MCF 10A (cell line): ENCODE measurements at regions not wholly inside any gene's neighbourhood (a gene's known extent, or its start where the extent isn't known, plus 50 kb on each side); places are given as distances from the start of the nearest gene placed in this dataset.

ENCODE experiments used
- BruUV-seq: library from RNA; stranded (reverse); fragments of 400-500 nt; replicated peaks from 2 replicates; lab custom pipeline; 2021; lab: Mats Ljungman, UMichigan
- CTCF ChIA-PET: fragments of 300-600 bp; sonication (Branson Sonifier 250); formaldehyde crosslinking; extraction: SDS; loops from one replicate; lab custom pipeline; 2021; ENCODE audit warnings: antibody characterized with exemption, inconsistent platforms; lab: Yijun Ruan, JAX
- POLR2A ChIA-PET: fragments of 300-600, 350-650 bp; sonication (Branson Sonifier 250); formaldehyde crosslinking; extraction: SDS; loops from one replicate; lab custom pipeline; 2020; ENCODE audit warnings: antibody characterized with exemption, inconsistent platforms; lab: Yijun Ruan, JAX
- DNase-seq: peaks from one replicate; pipeline ENCODE4 v3.0.0-alpha.2; 2018; ENCODE audit not compliant: unreplicated experiment
- H3K27ac Mint-ChIP-seq: one replicate; pipeline ENCODE4 v1.8.0; 2022; ENCODE audit warnings: mild to moderate bottlenecking, low read depth, mixed read lengths; ENCODE audit not compliant: unreplicated experiment
- H3K27me3 Mint-ChIP-seq: one replicate; pipeline ENCODE4 v1.8.0; 2022; ENCODE audit warnings: mixed read lengths; ENCODE audit not compliant: insufficient read depth, unreplicated experiment
- H3K36me3 Mint-ChIP-seq: one replicate; pipeline ENCODE4 v1.8.0; 2022; ENCODE audit warnings: mild to moderate bottlenecking, moderate library complexity, mixed read lengths; ENCODE audit not compliant: insufficient read depth, unreplicated experiment
- H3K4me1 Mint-ChIP-seq: one replicate; pipeline ENCODE4 v1.8.0; 2022; ENCODE audit warnings: mixed read lengths; ENCODE audit not compliant: insufficient read depth, unreplicated experiment
- H3K4me3 Mint-ChIP-seq: one replicate; pipeline ENCODE4 v1.8.0; 2022; ENCODE audit warnings: mild to moderate bottlenecking, moderate library complexity, mixed read lengths; ENCODE audit not compliant: unreplicated experiment
- H3K9me3 Mint-ChIP-seq: one replicate; pipeline ENCODE4 v1.8.0; 2022; ENCODE audit warnings: mixed read lengths; ENCODE audit not compliant: unreplicated experiment
- CTCF ChIP-seq: fragments of 200-600 bp; IDR thresholded peaks from one replicate; pipeline ENCODE4 v1.8.0; 2022; ENCODE audit warnings: antibody characterized with exemption, mild to moderate bottlenecking; ENCODE audit not compliant: unreplicated experiment
- intact Hi-C: fragments of 100-400 bp; cut with micrococcal nuclease; formaldehyde crosslinking; loops from 2 replicates; pipeline ENCODE4 v1.14.1; 2022

- no peaks in the 10 kb centered on the region for H3K9me3 Mint-ChIP-seq
- no peak overlapping the region for H3K4me3 Mint-ChIP-seq
- H3K4me1 Mint-ChIP-seq: peaks cover 2% of the 10 kb centered on the region
- H3K36me3 Mint-ChIP-seq: no peaks in the 10 kb centered on the region
- ChIA-PET POLR2A (interaction anchor here (0.7 kb wide), 1 partner anchor 206 kb away, joined by 4 read pairs; no protein-coding TSS in a partner anchor), CTCF (interaction anchor here (1.4 to 1.6 kb wide), 2 partner anchors 10 to 15 kb away, joined by 3 to 6 read pairs; no protein-coding TSS in a partner anchor)
- no peak overlapping the region for H3K27ac Mint-ChIP-seq
- TF ChIP-seq CTCF: no peak
- BruUV-seq: no TSS peak
- H3K27me3 Mint-ChIP-seq: no peaks in the 10 kb centered on the region
- intact Hi-C loops: no loop called here
- DNase-seq: no peak
Observed at GRCh38 chr1:199307496-199308264, 668.8 kb downstream of the PTPRC start.

GRCh38 chr1:199308349-199308846, 669.6 kb downstream of the PTPRC start:
- Mint-ChIP-seq H3K27me3 (no peaks in the 10 kb centered on the region), H3K4me3 (no peak overlapping the region), H3K4me1 (peaks cover under 1% of the 10 kb centered on the region), H3K9me3 (no peaks in the 10 kb centered on the region), H3K36me3 (no peaks in the 10 kb centered on the region), H3K27ac (no peak overlapping the region)
- intact Hi-C loops: no loop called here
- ChIA-PET POLR2A (no interaction called here), CTCF (interaction anchor here (1.4 kb wide), 1 partner anchor 9 kb away, joined by 3 read pairs; no protein-coding TSS in a partner anchor)
- no peak for TF ChIP-seq CTCF
- no peak for DNase-seq
- BruUV-seq: no TSS peak

GRCh38 chr1:199310708-199311107, 671.9 kb downstream of the PTPRC start:
- H3K4me3 Mint-ChIP-seq: no peak overlapping the region
- DNase-seq: no peak
- H3K9me3 Mint-ChIP-seq: no peaks in the 10 kb centered on the region
- TF ChIP-seq CTCF: no peak
- H3K27ac Mint-ChIP-seq: no peak overlapping the region
- POLR2A ChIA-PET: no interaction called here
- H3K4me1 Mint-ChIP-seq: peaks cover 5% of the 10 kb centered on the region
- intact Hi-C loops: no loop called here
- no peaks in the 10 kb centered on the region for H3K27me3 Mint-ChIP-seq
- CTCF ChIA-PET: no interaction called here
- H3K36me3 Mint-ChIP-seq: no peaks in the 10 kb centered on the region
- BruUV-seq: no TSS peak

- TF ChIP-seq CTCF: no peak
- intact Hi-C loops: no loop called here
- POLR2A ChIA-PET: no interaction called here
- Mint-ChIP-seq H3K4me3 (no peak overlapping the region), H3K36me3 (no peaks in the 10 kb centered on the region), H3K9me3 (no peaks in the 10 kb centered on the region), H3K27ac (no peak overlapping the region), H3K4me1 (peaks cover 5% of the 10 kb centered on the region), H3K27me3 (no peaks in the 10 kb centered on the region)
- BruUV-seq: no TSS peak
- CTCF ChIA-PET: no interaction called here
- no peak for DNase-seq
Observed at GRCh38 chr1:199311478-199312262, 672.8 kb downstream of the PTPRC start.
